Forelimb muscle (tissue), 1 donor: ENCODE measurements at regions not wholly inside any gene's neighbourhood (a gene's known extent, or its start where the extent isn't known, plus 50 kb on each side); places are given as distances from the start of the nearest gene placed in this dataset.

Source experiments
- DNase-seq: peaks from one replicate; pipeline ENCODE4 v3.0.0-alpha.2; 2013; ENCODE audit warnings: low read depth

DNA sequence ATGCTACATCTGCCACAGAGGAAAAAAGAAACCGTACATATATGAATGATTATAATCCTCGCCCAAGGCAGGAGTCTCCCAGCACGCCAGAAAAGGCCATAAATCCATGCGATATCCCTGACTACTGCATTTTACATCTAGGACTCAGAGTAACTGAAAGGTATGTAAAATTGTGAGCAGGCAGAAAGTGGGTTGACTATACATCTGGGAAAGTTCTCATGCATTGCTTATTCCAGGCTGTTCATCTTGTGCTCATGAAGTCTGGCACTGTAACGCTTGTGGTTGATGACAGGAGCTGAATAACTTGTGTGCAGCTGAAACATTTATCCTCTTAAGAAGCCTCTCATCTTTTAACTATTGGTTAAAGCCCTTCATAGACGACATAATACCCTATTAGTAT lies 193.4 kb upstream of the STEAP4 start:
- DNase-seq: no peak

DNA sequence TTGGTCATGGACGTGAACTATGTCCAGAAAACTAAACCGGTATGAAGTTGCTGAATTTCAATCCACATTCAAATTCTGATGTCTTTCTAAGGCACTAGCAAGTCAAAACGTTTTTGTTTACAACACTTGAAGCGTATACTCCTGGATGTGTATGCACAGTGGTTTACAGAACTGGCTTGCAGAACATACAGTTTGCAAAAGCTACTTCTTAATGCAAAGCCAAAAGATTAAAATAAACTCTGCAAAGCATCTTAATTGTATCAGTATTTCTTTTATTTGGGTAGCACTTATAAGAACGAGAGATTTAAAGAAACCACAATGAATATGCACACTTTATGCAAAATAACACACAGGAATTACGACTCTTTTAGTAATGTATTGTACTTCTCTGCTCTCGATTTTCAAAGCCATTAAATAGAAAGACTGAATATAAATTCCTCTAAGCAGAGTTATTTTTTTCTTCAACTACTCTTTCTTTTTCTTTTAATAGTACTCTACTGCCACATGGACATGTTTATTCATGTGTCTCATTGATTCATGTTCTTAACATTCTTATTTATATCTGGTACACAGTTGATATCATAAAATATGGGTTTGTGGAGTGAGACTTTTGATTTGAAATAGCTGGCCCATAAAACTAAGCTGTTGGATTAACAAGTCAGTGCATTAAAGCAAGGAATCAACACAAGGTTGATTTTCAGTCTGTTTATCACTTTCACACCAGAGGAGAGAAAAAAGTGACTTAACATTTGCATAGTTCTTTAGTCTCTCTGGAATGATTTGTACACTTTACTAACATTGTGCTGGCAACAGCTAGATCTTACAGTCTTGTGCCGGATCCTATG lies 189.4 kb upstream of the STEAP4 start:
- DNase-seq: no peak

DNA sequence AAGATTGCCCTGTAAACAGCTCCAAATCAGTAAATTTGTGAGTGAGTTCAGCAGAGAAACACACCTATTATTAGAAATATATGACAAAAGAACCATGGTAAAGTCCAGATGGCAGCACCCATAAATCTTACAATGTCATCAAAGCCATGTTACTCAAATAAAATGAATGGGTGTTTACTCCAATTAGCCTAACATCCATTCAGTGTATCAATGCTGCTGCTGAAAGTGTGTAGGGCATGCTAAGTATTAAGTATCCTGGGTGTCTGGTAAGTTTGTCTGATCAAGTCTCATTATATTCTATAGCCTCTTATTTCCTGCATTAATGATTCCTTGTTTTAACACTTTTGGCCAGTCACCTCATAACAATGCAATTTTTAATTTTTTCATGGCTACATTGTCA lies 185.5 kb upstream of the STEAP4 start:
- no peak for DNase-seq

DNA sequence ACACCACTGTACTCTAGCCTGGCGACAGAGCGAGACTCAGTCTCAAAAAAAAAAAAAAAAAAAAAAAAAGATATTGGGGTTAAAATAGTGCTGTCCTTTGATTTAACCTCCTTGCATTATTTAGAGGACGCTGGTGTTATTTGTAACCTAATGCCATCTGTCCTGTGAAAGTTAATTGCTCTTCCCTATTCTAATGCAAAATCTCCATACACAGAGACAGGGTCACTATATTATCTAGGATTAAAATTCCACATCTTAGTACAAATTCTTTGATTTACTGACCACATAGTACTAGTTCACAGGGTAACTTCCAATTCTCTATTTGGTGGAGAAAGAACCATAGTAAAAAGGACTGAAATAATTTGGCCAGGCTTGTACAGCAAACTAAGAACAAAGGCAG lies 184.2 kb upstream of the STEAP4 start:
- no peak for DNase-seq

DNA sequence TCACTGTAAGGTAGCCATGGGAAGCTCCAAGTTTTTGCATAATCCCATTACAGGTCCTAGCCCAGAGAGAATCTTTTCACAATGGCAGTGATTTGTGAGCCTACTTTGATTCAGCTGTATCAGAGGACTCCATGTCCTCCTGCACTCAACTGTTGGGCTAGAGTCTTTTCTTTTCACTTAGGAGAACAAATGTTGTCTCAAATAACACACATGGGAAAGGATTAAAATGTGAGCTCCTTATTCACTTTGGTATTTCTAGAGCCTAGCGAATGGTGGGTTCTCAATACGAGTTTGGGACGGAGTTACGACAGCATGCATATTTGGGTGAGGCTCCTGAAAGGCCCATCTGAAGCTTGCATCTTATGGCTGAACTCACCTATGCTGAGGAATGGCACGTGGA lies 183.5 kb upstream of the STEAP4 start:
- DNase-seq: no peak

DNA sequence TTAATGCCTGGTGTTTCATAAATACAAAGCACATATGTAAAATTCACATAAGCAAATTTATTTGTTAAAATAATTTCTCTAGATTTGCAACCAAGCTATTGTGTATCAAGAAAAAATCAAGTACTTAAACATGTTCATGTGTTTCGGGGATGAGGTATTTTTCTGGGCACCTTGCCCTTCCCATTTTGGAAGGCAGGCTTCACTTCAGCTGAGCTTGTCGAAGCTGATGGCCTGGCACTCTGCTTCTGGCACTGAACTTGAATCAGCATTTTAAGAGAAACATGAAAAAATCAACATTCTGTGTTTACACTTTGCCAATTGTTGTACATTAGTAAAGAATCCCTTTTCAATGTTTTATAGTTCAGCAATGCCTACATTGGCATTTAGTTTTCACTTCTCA lies 179.1 kb upstream of the STEAP4 start:
- no peak for DNase-seq

DNA sequence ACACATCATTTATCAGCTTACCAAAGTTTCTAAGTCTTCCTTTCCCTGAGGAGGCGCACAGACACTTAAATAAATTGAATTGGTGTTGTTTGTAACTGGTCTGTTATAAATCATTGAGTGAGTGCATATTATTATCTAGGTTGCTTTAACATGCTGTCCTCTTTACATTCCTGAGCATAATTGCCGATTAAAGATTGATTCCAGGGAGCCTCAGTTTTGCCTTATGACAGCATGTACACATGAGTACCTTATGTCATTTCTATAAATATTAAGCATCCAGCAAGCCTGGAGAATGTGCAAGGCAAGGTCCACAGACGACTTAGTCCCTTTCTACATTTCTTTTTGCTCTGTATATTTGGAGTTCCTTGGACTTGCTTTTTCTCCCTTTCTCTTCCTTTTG lies 177.9 kb upstream of the STEAP4 start:
- no peak for DNase-seq

DNA sequence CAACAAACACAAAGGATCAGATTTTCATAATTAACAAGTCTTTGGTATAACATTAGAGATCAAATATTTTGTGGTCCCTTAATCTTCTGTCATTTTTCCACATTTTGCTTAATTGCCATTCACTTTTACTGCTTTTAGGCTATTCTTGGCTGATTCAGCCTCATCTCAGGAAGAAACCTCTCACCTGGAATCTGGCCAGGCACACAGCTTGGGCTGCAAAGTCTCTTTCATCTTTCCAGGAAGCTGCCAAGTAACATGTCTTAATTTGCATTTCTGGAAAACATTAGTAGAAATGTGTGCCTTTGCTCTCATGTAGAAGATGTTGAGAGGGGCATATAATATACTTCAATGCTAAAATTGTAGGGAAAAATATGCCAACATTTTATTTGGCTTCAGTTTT lies 174.2 kb upstream of the STEAP4 start:
- no peak for DNase-seq

DNA sequence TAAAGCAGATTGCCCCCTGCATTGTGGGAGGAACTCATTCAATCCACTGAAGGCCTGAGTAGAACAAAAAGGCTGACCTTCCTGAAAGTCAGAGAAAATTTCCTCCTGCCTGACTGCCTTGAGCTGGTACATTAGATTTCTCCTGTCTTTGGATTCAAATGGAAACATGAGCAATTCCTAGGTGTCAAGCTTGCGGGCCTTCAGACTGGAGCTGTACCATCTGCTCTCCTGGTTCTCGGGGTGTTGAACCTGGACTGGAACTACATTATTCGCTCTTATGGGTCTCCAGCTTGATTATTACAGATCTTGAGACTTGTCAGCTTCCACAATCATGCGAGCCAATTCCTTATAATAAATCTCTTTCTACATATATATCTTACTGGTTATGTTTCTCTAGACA lies 173.6 kb upstream of the STEAP4 start:
- DNase-seq: no peak

DNA sequence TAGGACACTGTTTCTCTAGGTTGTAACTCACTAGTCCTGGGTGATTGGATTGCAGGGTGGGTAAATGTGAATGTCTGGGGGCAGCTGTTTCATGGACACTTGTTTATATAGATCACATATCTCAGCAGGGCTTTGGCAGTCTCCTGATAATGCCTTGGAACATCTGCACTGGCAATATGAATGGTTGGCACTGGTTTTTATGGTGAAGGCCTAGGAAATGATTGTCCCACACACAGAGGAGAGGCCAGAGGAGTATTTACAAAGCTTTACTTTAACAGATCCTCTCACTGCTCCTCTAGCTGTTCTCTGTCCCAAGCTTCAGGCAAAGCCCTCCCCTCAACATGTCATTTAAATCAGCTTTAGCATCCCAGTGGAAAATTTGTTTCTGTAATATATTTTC lies 171.3 kb upstream of the STEAP4 start:
- DNase-seq: no peak

DNA sequence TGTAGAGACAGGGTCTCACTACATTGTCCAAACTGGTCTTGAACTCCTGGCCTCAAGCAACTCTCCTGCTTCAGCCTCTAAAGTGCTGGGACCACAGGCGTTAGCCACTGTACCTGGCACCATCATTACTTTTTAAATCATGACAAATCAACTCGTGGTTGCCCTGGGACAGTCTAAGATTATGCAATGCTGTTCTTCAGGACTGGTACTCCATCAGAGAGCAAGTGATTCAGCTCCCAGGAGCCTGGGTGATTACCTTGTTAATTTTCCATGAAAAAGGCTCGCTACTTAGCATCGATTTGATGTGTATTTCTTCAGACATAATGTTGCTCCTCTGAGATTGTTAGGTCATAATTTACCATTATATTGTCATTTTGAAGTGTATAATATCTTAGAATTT lies 158.9 kb upstream of the STEAP4 start:
- DNase-seq: no peak

DNA sequence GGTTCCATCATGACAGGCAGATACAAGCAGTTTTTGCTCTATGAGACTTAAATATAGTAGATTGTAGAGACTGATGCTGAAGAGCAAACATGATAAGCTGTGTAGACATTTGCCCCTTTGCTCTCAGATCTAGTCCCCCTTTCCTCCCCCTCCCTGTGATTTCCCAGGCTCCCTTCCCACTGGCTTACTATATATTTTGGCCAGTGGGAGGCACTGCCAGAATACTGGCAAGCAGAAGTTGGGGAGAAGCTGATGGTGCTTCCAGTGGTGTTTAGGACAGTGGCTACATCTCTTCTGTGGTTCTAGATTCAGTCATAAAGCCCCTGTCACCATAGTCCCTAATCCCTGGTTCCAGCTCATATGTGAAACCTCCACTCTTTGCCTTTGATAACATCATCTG lies 156.1 kb upstream of the STEAP4 start:
- DNase-seq: no peak

DNA sequence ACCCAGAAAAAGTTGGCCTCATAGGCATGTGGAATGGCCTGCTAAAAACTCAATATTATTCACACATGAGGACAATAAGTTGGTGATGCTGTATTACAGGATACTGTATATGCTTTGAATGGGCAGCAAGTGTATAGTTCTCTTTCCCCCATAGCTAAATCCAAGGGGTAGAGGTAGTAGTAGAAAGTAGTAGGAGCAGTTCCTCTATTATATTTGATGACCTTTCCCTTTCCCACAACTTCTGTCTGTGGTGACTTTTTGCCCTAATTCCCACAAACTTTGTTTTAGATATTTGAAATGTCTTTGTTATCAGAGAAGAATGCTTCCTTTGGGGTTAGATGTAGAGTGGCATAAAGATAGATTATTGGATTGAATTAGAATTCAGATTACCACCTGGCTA lies 154.0 kb upstream of the STEAP4 start:
- no peak for DNase-seq

DNA sequence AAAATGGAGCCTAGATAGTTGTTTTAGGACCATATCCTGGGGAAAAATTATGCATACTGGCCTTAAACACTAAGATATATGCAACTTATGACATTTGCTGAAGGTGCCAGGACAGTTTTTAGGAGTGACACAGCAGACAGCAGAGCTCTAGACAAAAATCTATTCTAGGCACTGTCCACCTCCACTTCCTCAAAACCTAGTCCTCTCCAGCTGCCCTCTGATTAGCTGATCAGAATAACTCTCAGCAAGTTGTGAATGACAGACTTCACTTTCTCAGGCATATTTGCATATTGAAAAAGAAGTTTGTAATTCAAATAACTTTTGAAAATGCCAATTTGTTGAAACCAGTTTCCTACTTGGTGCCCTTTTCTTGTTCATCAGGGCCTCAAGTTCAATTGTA lies 152.3 kb upstream of the STEAP4 start:
- no peak for DNase-seq

DNA sequence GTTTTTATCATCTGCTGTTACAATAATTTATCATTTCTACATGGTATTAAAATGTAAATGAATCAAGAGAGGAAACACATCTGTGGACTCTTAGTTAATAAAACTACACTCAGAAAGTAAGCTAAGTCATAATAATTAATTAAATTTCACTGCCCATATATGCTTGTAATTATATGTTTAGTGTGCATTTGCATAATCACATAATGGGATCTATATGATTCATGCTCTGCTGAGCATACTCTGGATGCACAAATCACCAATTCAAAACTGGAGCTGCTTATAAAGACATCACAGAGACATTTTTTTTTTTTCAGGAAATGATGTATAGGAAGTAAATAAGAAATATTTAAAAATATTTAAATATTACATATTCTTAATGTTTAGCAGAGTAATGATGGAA lies 151.6 kb upstream of the STEAP4 start:
- no peak for DNase-seq

DNA sequence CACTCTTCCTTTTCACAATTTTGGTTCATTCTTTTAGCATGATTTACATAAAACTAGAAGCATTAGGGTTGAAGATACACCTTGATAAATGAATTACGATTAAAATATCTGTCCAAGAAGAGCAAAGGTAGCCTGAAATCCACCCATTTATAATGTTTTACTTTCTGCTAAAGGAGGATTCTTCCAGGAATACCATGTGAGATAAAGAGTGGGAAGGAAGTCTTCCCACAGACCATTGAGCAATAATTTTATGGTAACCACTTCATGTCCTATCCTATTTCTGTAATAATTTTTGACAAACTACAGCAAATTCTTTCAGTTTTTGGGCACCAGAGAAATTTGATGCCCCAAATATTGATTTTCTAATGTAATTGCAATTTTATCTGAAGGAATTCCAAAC lies 150.6 kb upstream of the STEAP4 start:
- no peak for DNase-seq

DNA sequence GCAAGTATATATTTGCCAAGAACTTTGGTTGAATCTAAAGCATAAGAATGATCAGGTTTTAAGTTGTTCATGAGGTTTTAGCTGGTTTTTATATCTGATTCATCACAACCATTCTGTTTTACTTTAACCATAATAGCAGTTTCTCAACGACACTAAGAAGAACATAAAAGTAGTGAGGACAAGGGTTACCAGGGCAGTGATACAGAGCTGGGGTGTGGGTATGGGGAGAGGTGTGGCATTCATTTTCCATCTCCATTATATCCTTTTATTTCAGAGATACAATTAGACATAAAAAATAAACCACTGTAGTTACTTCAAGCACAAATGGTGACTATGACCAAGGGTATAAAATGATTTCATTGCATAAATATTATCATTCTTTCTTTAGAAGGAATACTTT lies 149.8 kb upstream of the STEAP4 start:
- DNase-seq: no peak

DNA sequence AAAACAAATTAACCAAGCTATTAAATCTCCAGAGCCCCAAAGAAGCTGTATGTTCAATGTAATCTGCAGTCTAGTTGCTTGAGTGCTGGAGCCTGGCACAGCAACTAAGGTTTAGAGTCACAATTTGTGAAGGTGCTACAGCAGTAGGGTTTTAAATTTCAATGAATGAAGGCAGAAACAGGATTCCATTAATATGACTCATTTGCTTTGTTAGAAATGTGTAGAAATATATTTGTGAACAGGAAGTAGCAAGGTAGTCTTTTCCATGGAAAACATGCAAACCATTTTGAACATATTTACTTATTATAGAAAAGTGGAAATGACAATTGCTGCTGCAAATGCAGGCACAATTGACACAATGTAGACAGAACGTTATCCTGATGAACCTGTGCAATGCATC lies 149.0 kb upstream of the STEAP4 start:
- DNase-seq: no peak

DNA sequence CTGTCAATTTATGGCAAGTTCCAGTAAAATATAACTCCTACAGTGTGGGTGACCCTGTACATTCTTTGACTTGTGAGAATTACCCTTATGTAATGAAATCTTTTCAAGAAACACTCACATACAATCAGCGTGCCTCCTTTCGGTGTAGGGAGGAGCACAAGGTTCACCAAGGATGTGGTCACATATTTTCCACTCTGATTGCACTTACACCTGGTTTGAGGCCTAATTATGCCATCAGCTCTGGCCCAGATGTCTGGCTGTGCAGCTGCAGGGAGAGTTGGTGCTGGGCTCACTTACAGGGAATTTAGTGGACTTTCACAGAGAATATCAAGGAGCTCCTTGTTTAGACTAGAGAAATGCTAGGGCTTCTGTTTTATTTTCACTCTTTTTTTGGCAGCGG lies 146.0 kb upstream of the STEAP4 start:
- no peak for DNase-seq

DNA sequence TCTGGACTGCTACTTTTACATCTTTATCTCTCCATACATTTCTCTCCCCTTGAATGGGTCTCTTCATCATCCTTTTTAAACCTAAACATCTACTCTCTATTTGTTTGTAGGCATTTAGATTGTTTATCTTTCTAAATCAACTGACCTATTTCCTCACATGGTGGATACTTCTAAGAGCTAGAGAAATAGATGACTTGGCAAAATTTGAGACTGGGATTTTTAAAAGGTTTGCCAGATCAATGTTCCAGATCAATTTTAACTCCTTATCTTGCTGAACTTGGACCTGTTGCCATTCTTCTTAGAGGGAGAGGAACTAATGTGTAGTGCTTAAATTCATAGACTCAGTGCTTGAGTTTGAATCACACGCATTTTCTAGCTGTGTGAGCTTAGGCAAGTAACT lies 144.2 kb upstream of the STEAP4 start:
- DNase-seq: no peak

DNA sequence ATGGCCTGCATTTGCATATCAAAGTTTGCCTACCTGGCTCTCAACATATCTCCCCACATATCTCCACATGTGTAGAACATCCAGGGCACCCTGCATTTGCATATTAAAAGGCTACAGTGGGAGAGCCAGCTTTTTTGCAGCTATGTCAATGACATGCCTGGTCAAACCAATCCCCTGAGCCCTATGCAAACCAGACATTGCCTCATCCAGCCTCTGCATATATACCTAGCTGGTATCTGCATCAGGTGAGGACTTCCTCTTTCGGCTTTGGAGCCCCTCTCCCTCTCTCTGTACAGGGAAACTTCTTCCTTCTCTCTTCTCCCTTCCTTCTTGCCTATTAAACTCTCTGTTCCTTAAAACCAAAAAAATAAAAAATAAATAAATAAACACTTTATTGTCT lies 142.7 kb upstream of the STEAP4 start:
- DNase-seq: no peak

DNA sequence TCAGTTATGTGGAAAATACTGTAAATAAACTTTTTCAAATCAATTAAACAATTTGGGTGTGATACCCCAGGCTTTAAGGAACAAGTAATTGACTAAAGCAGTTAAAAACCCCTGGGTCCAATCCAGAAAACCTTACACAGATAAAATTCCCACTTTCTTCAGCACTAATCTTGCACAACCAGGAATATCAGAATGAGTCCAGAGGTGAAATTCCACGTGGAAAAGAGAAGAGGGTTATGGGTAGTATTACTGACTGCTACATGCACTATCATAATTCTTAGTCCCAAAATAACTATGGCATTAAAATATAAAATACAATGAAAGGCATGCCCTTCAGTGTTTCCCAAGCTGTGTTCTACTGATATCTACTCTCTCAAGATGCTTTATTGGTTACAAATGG lies 135.7 kb upstream of the STEAP4 start:
- no peak for DNase-seq

DNA sequence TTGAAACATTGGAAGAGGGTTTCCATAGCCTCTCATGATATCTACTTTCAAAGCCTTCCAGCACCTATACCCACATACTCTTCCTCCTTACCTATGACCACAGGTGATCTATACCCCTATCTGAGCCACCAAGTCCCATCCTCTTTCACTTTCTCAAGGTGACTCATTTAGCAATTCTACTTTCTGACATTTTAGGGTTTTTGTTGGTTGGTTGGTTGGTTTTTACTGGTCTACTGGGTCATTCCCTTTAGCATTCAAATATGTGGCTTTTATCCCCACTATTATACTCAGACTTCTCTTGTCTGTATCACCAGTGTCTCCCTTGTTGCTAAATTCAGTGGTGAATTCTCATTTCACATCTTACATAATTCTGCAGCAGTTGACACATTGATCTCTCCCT lies 130.4 kb upstream of the STEAP4 start:
- DNase-seq: no peak

DNA sequence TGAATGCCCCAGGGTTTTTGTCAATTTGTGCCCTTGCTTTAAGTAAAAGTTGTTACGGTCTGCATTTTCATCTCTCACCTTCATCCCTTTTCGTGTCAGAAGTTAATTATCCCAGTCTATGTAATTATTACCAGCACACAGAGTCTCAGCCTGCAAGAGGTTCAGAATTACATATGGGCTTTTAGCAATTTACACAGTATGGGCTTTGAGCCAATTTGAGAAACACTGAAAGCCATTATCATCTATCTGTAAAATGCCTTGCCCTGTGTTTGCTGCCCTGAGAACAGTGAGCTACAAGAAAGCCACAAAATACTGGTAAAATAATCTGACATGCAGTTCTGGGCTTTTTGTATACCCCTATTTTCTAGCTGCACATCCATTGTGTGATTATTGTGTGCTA lies 125.6 kb upstream of the STEAP4 start:
- no peak for DNase-seq
